ENCODE measurements at regions not wholly inside any gene's neighbourhood (a gene's known extent, or its start where the extent isn't known, plus 50 kb on each side); places are given as distances from the start of the nearest gene placed in this dataset.

GRCh38 chr2:60366135-60366712, 187.2 kb downstream of the BCL11A start (continued):
- TF ChIP-seq JUND (IDR thresholded peaks at IDR 0.05; ENCODE audit: low read length) (no peak), SIX5 (IDR thresholded peaks at IDR 0.05; ENCODE audit: low read depth, low read length) (no peak), SP2 (IDR thresholded peaks at IDR 0.05; ENCODE audit: low read length) (no peak), CHD7 (IDR thresholded peaks at IDR 0.05; ENCODE audit: insufficient replicate concordance, low read length) (no peak), RFX5 (IDR thresholded peaks at IDR 0.05; ENCODE audit: borderline replicate concordance, low read depth, low read length) (no peak), SP1 (IDR thresholded peaks at IDR 0.05; ENCODE audit: low read depth, low read length) (no peak), EP300 (IDR thresholded peaks at IDR 0.05; ENCODE audit: borderline replicate concordance in 1 of 2, low read depth in 2 of 2, low read length in 2 of 2) (no peak)
